ENCODE measurements at regions not wholly inside any gene's neighbourhood (a gene's known extent, or its start where the extent isn't known, plus 50 kb on each side); places are given as distances from the start of the nearest gene placed in this dataset.

- TF ChIP-seq, protein P1, sequence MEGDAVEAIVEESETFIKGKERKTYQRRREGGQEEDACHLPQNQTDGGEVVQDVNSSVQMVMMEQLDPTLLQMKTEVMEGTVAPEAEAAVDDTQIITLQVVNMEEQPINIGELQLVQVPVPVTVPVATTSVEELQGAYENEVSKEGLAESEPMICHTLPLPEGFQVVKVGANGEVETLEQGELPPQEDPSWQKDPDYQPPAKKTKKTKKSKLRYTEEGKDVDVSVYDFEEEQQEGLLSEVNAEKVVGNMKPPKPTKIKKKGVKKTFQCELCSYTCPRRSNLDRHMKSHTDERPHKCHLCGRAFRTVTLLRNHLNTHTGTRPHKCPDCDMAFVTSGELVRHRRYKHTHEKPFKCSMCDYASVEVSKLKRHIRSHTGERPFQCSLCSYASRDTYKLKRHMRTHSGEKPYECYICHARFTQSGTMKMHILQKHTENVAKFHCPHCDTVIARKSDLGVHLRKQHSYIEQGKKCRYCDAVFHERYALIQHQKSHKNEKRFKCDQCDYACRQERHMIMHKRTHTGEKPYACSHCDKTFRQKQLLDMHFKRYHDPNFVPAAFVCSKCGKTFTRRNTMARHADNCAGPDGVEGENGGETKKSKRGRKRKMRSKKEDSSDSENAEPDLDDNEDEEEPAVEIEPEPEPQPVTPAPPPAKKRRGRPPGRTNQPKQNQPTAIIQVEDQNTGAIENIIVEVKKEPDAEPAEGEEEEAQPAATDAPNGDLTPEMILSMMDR (conservative IDR thresholded peaks at IDR 0.05; ENCODE audit: low read length): no peak
- no peak for TF ChIP-seq EZH2phosphoT487 (IDR thresholded peaks at IDR 0.05; ENCODE audit: borderline replicate concordance)
- H2AFZ ChIP-seq (ENCODE audit: low read length): no peak overlapping the region
Observed at GRCh38 chr13:84978851-84979250, 820.4 kb downstream of the SLITRK6 start.

DNA sequence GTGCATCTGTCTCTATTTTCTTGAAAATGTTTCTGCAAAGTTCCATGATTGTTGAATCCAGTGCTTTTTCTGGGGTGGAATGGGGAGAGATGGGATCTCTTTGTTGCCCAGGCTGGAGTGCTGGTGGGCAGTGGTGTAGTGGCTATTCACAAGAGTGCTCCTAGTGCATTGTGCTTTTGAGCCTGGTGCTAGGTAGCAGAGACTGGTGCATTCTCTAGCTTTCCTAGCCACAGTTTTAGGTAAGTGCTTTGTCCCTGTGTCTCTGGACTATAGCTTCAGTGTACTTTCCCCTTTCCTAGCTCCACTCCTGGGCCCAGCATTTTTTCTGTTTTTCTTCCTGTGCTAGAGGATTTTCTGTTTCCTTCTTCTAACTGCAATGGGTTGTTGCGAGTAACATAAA is 825.6 kb downstream of the SLITRK6 start:
- Histone ChIP-seq H3K4me1 (ENCODE audit: insufficient read depth, low read length, poor library complexity, severe bottlenecking) (no peaks in the 10 kb centered on the region), H3K27me3 (ENCODE audit: insufficient read depth, low read length, poor library complexity, severe bottlenecking) (no peaks in the 10 kb centered on the region), H3K4me3 (ENCODE audit: low read length, poor library complexity, severe bottlenecking) (no peak overlapping the region), H3K36me3 (ENCODE audit: insufficient read depth, low read length) (no peaks in the 10 kb centered on the region), H3K79me2 (ENCODE audit: insufficient read depth, low read length) (no peaks in the 10 kb centered on the region), H3K4me2 (ENCODE audit: low read depth, low read length, poor library complexity, severe bottlenecking) (no peak overlapping the region), H2AFZ (ENCODE audit: low read length) (peak overlapping the region; percentile 10; the same call in 1 of the 2 replicates), H3K9me2 (replicated peaks; ENCODE audit: low read depth, low read length) (no peaks in the 10 kb centered on the region), H3F3A (ENCODE audit: low read depth) (no peaks in the 10 kb centered on the region), H3K9me3 (ENCODE audit: insufficient read depth, low read depth, low read length) (no peaks in the 10 kb centered on the region), H4K20me1 (ENCODE audit: insufficient read depth, low read length, poor library complexity, severe bottlenecking) (no peaks in the 10 kb centered on the region), H3K9ac (ENCODE audit: low read depth, low read length, poor library complexity, severe bottlenecking) (no peak overlapping the region)
- TF ChIP-seq EZH2phosphoT487 (IDR thresholded peaks at IDR 0.05; ENCODE audit: borderline replicate concordance): no peak
- TF ChIP-seq, protein P1 (conservative IDR thresholded peaks at IDR 0.05; ENCODE audit: low read length): no peak

More at GRCh38 chr13:84978851-84979250, 820.4 kb downstream of the SLITRK6 start:
- Histone ChIP-seq H3K9me3 (ENCODE audit: insufficient read depth, low read depth, low read length) (no peaks in the 10 kb centered on the region), H3K36me3 (ENCODE audit: insufficient read depth, low read length) (no peaks in the 10 kb centered on the region), H3F3A (ENCODE audit: low read depth) (no peaks in the 10 kb centered on the region), H3K4me2 (ENCODE audit: low read depth, low read length, poor library complexity, severe bottlenecking) (no peak overlapping the region), H3K9ac (ENCODE audit: low read depth, low read length, poor library complexity, severe bottlenecking) (no peak overlapping the region), H3K79me2 (ENCODE audit: insufficient read depth, low read length) (no peaks in the 10 kb centered on the region), H3K4me3 (ENCODE audit: low read length, poor library complexity, severe bottlenecking) (no peak overlapping the region), H4K20me1 (ENCODE audit: insufficient read depth, low read length, poor library complexity, severe bottlenecking) (no peaks in the 10 kb centered on the region), H3K4me1 (ENCODE audit: insufficient read depth, low read length, poor library complexity, severe bottlenecking) (no peaks in the 10 kb centered on the region), H3K27me3 (ENCODE audit: insufficient read depth, low read length, poor library complexity, severe bottlenecking) (no peaks in the 10 kb centered on the region), H3K9me2 (replicated peaks; ENCODE audit: low read depth, low read length) (no peaks in the 10 kb centered on the region)

GRCh38 chr13:84972907-84973306 is 826.3 kb downstream of the SLITRK6 start:
- Histone ChIP-seq H3F3A (ENCODE audit: low read depth) (no peaks in the 10 kb centered on the region), H4K20me1 (ENCODE audit: insufficient read depth, low read length, poor library complexity, severe bottlenecking) (no peaks in the 10 kb centered on the region), H3K79me2 (ENCODE audit: insufficient read depth, low read length) (no peaks in the 10 kb centered on the region), H3K27me3 (ENCODE audit: insufficient read depth, low read length, poor library complexity, severe bottlenecking) (no peaks in the 10 kb centered on the region), H3K4me3 (ENCODE audit: low read length, poor library complexity, severe bottlenecking) (no peak overlapping the region), H2AFZ (ENCODE audit: low read length) (no peak overlapping the region), H3K9me3 (ENCODE audit: insufficient read depth, low read depth, low read length) (no peaks in the 10 kb centered on the region), H3K4me1 (ENCODE audit: insufficient read depth, low read length, poor library complexity, severe bottlenecking) (no peaks in the 10 kb centered on the region), H3K36me3 (ENCODE audit: insufficient read depth, low read length) (no peaks in the 10 kb centered on the region), H3K9me2 (replicated peaks; ENCODE audit: low read depth, low read length) (no peaks in the 10 kb centered on the region), H3K9ac (ENCODE audit: low read depth, low read length, poor library complexity, severe bottlenecking) (no peak overlapping the region), H3K4me2 (ENCODE audit: low read depth, low read length, poor library complexity, severe bottlenecking) (no peak overlapping the region)
- TF ChIP-seq, protein P1 (conservative IDR thresholded peaks at IDR 0.05; ENCODE audit: low read length): no peak
- TF ChIP-seq EZH2phosphoT487 (IDR thresholded peaks at IDR 0.05; ENCODE audit: borderline replicate concordance): no peak
